HK-2 (cell line): ENCODE measurements at regions not wholly inside any gene's neighbourhood (a gene's known extent, or its start where the extent isn't known, plus 50 kb on each side); places are given as distances from the start of the nearest gene placed in this dataset.
"Not testable (repeated sequence)": the region's sequence is repeated elsewhere in the genome, so short reads cannot be mapped to it uniquely, and the experiment has no call there.

ENCODE experiments used
- DNase-seq: peaks from one replicate; pipeline ENCODE4 v3.0.0-alpha.2; 2018; ENCODE audit not compliant: unreplicated experiment

GRCh38 chrX:96529386-96529785 lies 155.3 kb upstream of the DIAPH2 start:
- not testable (repeated sequence) for DNase-seq

GRCh38 chrX:96538104-96538725 lies 146.4 kb upstream of the DIAPH2 start:
- no peak for DNase-seq

GRCh38 chrX:96540111-96540631 lies 144.5 kb upstream of the DIAPH2 start:
- no peak for DNase-seq

DNA sequence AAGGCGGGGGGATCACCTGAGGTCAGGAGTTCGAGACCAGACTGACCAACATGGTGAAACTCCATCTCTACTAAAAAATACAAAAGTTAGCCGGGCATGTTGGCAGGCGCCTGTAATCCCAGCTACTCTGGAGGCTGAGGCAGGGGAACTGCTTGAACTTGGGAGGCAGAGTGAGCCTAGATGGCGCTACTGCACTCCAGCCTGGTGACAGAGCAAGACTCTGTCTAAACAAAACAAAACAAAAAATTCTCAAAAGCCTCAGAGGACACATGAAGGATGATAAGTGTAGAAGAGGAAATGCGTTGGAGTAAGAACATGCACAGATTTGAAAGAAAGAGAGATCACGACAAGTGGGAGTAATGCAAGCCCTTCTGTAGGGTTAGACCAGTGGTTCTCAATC lies 138.4 kb upstream of the DIAPH2 start:
- DNase-seq, result peak; percentile 1

- no peak for DNase-seq
Observed at GRCh38 chrX:96551322-96551872, 133.2 kb upstream of the DIAPH2 start.

GRCh38 chrX:96556886-96557285 lies 127.8 kb upstream of the DIAPH2 start:
- no peak for DNase-seq

DNA sequence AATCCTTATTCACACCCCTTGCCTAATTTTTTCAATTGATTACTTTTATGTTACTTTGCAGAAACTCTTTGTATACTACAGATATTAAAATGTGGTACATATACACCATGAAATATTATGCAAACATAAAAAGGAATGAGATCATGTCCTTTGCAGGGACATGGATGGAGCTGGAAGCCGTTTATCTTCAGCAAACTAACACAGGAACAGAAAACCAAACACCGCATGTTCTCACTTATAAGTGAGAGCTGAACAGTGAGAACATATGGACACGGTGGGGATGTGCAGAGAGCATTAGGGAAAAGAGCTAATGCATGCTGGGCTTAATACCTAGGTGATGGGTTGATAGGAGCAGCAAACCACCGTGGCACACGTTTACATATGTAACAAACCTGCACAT lies 123.5 kb upstream of the DIAPH2 start:
- not testable (repeated sequence) for DNase-seq

DNA sequence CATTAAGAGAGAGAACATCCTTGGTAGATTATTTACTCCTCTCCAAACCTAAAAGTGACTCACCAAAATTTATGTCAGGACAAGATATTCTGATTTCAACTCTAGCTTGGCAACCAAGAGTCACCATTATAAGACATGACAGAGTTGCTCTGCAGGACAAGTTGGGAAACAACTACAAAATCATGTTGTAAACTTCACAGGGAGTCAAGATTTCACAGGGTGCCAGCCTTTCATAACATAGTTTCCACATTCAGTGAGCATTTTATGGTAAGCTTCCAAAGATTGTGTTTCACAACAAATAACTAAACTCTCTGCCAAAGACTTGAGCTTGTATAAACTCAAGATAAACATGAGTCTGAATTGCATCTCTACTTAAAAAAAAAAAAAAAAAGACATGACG lies 121.0 kb upstream of the DIAPH2 start:
- DNase-seq, result no peak

- DNase-seq, result no peak
Observed at GRCh38 chrX:96564595-96564994, 120.0 kb upstream of the DIAPH2 start.

GRCh38 chrX:96566878-96567277 lies 117.8 kb upstream of the DIAPH2 start:
- DNase-seq, result no peak

DNA sequence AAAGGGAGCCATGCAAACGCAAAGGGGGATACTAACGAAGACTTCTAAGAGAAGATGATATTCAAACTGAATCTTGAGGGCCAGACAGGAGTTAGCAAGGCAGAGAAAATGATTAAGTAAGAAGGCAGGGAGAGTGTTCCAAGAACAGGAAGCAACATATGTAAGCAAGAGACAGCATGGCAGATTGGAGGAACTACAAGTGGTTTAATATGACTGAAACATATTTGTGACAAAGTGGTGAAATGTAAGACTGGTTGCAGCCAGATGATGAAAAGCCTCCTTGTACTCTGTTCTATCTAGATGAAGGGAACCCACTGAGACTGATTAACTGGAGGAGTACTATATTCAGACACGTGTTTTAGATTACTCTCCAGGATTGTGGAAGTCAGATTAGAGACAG lies 116.6 kb upstream of the DIAPH2 start:
- no peak for DNase-seq

DNA sequence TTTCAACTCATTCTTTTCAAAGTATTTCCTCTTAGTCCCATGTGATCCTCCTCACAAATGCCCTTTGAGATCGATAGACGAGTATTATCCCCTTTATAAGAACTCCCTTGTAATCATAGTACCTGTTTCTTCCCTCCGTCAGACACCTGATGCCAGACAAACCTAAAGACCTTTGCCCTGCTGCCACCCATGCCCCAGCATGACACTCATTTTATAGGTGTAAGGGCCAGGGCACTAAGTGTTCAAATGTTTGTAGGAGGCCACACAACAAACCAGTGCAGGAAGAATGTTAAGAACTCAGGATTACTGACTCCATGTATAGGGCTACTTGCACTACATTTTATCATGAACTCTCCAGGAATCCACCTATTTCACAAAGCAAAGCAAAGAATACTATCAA lies 115.6 kb upstream of the DIAPH2 start:
- DNase-seq, result no peak

GRCh38 chrX:96575011-96575410 lies 109.6 kb upstream of the DIAPH2 start:
- DNase-seq, result no peak

GRCh38 chrX:96576368-96576767 lies 108.3 kb upstream of the DIAPH2 start:
- DNase-seq, result no peak

DNA sequence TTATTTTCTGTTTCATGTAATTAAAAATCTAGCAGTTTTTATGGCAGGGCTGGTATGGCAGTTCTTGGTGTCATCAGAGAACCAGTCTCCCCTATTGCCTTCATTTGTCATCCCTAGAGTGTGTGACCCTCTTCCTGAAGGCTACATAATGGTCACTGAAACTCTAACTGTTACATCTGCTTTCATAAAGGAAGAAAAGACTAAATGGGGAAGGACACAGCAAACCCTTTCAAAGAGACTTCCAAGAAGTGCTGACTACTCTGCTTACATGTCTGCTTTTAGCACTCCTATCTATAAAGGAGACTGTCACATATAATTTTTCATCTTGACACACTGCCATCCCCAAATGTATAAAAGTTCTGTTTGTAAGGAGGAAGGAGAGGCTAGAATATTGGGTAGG lies 105.9 kb upstream of the DIAPH2 start:
- no peak for DNase-seq

- DNase-seq, result no peak
Observed at GRCh38 chrX:96579252-96579651, 105.4 kb upstream of the DIAPH2 start.

DNA sequence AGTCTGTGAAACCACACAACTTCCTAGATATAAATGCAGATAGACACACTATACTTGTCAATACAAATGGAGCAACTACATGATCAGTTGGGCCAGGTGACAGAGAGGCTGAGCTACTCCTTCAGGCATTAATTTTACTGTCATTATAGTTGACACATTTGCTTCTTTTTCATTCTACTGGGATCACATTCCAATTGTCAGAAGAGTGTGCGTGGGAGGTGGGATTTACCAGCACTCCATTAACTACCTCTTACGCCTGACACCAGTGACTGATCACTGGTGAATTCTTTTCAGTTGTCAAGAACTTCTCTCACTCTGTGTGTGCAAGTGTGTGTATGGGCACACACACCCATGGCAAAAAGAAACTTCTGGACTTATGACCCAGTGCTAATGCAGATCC lies 94.2 kb upstream of the DIAPH2 start:
- no peak for DNase-seq

DNA sequence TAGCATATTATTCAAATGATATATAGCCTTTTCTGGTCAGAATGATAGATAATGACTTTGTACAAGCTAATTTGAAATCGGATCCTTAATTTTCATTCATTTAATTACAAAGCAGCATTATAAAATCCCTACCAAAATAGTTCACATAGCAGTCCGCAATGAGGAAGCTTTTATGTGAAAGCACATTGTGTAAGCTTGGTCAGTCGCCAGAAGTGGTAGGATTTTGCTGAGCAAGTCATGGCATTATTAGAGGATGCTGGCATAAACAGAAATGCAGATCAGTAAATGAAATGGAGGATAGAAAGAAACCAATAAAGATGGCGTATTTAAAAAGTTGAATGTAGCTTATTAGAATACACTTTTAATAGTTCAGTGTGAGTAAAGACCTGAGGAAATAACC lies 93.2 kb upstream of the DIAPH2 start:
- DNase-seq, result no peak

GRCh38 chrX:96597847-96598246 lies 86.8 kb upstream of the DIAPH2 start:
- DNase-seq, result not testable (repeated sequence)

DNA sequence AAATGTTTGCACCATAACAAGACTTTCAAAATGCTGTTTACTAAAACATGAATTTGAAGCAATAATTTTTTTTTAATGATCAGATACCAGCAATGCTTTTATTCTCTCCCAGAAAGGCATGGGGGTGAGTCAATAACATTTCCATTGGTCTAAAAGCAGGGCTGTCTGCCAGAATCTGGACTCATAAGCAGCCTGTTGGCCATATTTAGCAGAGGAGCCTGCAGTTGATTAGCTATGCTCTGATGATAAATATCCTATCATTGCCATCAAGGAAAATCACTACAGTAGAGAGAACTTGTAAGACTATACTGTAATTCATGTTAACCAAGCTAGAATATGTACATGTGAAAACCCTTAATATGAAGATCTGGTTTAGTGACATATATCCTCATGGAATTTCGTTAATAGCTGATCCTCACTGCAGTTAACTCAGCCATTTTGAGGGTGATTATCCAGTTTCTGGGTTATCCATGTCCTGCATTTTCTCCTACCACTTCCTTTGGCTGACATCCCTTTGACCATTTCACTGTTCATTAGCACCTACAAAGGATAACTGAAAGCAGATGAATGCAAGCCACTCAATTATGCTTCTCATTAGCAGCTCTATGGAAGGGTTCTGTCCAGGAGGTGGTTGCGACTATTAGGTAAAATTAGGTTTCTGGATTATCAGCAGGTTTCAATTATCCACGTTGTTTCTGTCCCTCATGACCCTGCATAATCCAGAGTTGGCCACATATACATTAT lies 72.9 kb upstream of the DIAPH2 start:
- DNase-seq, result no peak

GRCh38 chrX:96615448-96615847 lies 69.2 kb upstream of the DIAPH2 start:
- no peak for DNase-seq

DNA sequence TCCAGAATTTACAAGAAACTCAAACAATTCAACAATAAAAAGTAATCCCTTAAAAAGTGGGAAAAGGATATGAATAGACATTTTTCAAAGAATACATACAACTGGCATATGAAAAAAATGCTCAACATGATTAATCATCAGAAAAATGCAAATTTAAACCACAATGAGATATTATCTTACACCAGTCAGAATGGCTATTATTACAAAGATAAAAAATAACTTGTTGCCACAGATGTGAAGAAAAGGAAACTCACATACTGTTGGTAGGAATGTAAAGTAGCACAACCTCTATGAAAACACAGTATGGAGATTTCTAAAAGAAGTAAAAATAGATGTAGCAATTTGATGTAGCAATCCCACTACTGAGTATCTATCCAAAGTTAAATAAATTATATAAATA lies 65.1 kb upstream of the DIAPH2 start:
- DNase-seq, result no peak

DNA sequence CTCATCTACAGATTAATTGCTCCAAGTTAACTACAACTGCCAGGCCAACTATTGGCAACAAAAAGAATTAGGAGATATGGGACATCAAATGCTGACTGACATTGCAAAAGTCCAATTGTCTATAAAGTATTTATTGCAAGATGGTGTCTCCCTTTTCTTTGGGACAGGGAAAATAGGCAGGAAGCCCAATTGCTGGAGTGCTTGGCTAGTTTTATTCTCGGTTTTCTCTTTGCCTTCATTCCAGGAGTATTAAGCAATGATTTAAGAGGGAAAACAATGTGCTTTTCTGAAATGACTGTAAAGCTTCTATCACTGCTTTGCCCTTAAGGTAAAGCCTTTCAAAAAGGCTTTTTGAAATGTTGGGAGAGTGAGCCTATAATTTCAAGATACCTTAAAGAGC lies 62.8 kb upstream of the DIAPH2 start:
- no peak for DNase-seq
